Tibial artery (tissue), 4 donors: ENCODE measurements at regions not wholly inside any gene's neighbourhood (a gene's known extent, or its start where the extent isn't known, plus 50 kb on each side); places are given as distances from the start of the nearest gene placed in this dataset.

ENCODE experiments used
- DNase-seq, 2 donors: peaks; one replicate each; pipeline ENCODE4 v3.0.0-alpha.2; 2019
- H3K27ac ChIP-seq, 2 donors: fragments of 200-600 bp; sonication (generic) in 1 of 2; 1 replicate in 1 of 2; 2 replicates in 1 of 2; pipeline ENCODE4 v1.5.1; 2018 to 2019; ENCODE audit warnings: mild to moderate bottlenecking in 1 of 2
- H3K27me3 ChIP-seq, 2 donors: fragments of 200-600 bp; sonication (generic) in 1 of 2; one replicate each; pipeline versions ENCODE4 v1.5.1 to v1.6.0; 2016 to 2019
- H3K36me3 ChIP-seq, 3 donors: fragments of 200-600 bp; sonication (generic) in 2 of 3; one replicate each; pipeline ENCODE4 v1.5.1; 2016 to 2019; ENCODE audit warnings: mild to moderate bottlenecking in 2 of 3
- H3K4me1 ChIP-seq, 4 donors: fragments of 200-600 bp; sonication (generic) in 2 of 4; 1 replicate in 3 of 4; 2 replicates in 1 of 4; pipeline ENCODE4 v1.5.1; 2016 to 2019
- H3K4me3 ChIP-seq, 2 donors: fragments of 200-600 bp; sonication (generic) in 1 of 2; 1 replicate in 1 of 2; 2 replicates in 1 of 2; pipeline ENCODE4 v1.5.1; 2018 to 2019; ENCODE audit warnings: mild to moderate bottlenecking in 2 of 2
- H3K9me3 ChIP-seq, 3 donors: fragments of 200-600 bp; sonication (generic) in 1 of 3; one replicate each; pipeline ENCODE4 v1.5.1; 2016 to 2019
- CTCF ChIP-seq, 2 experiments: fragments of 200-600 bp in 1 of 2; fragments of 450-650 bp in 1 of 2; IDR thresholded peaks; one replicate each; pipeline ENCODE4 v1.5.1; 2017 to 2019; ENCODE audit warnings: antibody characterized with exemption in 2 of 2, mild to moderate bottlenecking in 1 of 2, moderate library complexity in 1 of 2
- intact Hi-C: fragments of 100-400 bp; cut with DNase I; formaldehyde crosslinking; loops from one replicate; pipeline ENCODE4 v1.15.0; 2023; ENCODE audit warnings: low total_unique reads

GRCh38 chr3:154728285-154728684, 298.3 kb upstream of the GPR149 start:
- no peak for DNase-seq
- no peak overlapping the region for H3K27ac ChIP-seq
- no peak for TF ChIP-seq CTCF (IDR thresholded peaks at IDR 0.05)
- no peaks in the 10 kb centered on the region for H3K4me1 ChIP-seq
- H3K27me3 ChIP-seq: no peaks in the 10 kb centered on the region
- no peaks in the 10 kb centered on the region for H3K9me3 ChIP-seq
- no peak overlapping the region for H3K4me3 ChIP-seq
- no peaks in the 10 kb centered on the region for H3K36me3 ChIP-seq
- intact Hi-C loops: no loop called here

- intact Hi-C loops: no loop called here
- Histone ChIP-seq H3K27ac (no peak overlapping the region), H3K36me3 (no peaks in the 10 kb centered on the region), H3K27me3 (no peaks in the 10 kb centered on the region), H3K4me1 (no peaks in the 10 kb centered on the region), H3K9me3 (no peaks in the 10 kb centered on the region), H3K4me3 (no peak overlapping the region)
- no peak for TF ChIP-seq CTCF (IDR thresholded peaks at IDR 0.05)
- DNase-seq: no peak
These were observed 290.9 kb upstream of the GPR149 start for GRCh38 chr3:154720921-154721320.

- no peaks in the 10 kb centered on the region for H3K4me1 ChIP-seq
- no peaks in the 10 kb centered on the region for H3K9me3 ChIP-seq
- no peak overlapping the region for H3K27ac ChIP-seq
- no peaks in the 10 kb centered on the region for H3K27me3 ChIP-seq
- no peak for TF ChIP-seq CTCF (IDR thresholded peaks at IDR 0.05)
- H3K36me3 ChIP-seq: no peaks in the 10 kb centered on the region
- no peak overlapping the region for H3K4me3 ChIP-seq
- DNase-seq: no peak
- intact Hi-C loops: no loop called here
These were observed 288.1 kb upstream of the GPR149 start for GRCh38 chr3:154718053-154718452.

GRCh38 chr3:154716170-154716569, 286.2 kb upstream of the GPR149 start:
- H3K27me3 ChIP-seq: no peaks in the 10 kb centered on the region
- H3K4me3 ChIP-seq: no peak overlapping the region
- no peaks in the 10 kb centered on the region for H3K9me3 ChIP-seq
- no peak for DNase-seq
- no peaks in the 10 kb centered on the region for H3K36me3 ChIP-seq
- H3K4me1 ChIP-seq: no peaks in the 10 kb centered on the region
- no peak for TF ChIP-seq CTCF (IDR thresholded peaks at IDR 0.05)
- H3K27ac ChIP-seq: no peak overlapping the region
- intact Hi-C loops: no loop called here

- TF ChIP-seq CTCF (IDR thresholded peaks at IDR 0.05): no peak
- H3K4me1 ChIP-seq: no peaks in the 10 kb centered on the region
- no peaks in the 10 kb centered on the region for H3K36me3 ChIP-seq
- no peak overlapping the region for H3K27ac ChIP-seq
- H3K9me3 ChIP-seq: no peaks in the 10 kb centered on the region
- H3K4me3 ChIP-seq: no peak overlapping the region
- no peaks in the 10 kb centered on the region for H3K27me3 ChIP-seq
- no peak for DNase-seq
- intact Hi-C loops: no loop called here
These were observed 278.6 kb upstream of the GPR149 start for GRCh38 chr3:154708554-154708953.

- no peak for TF ChIP-seq CTCF (IDR thresholded peaks at IDR 0.05)
- no peak overlapping the region for H3K27ac ChIP-seq
- intact Hi-C loops: no loop called here
- no peaks in the 10 kb centered on the region for H3K9me3 ChIP-seq
- H3K4me1 ChIP-seq: no peaks in the 10 kb centered on the region
- H3K27me3 ChIP-seq: no peaks in the 10 kb centered on the region
- no peaks in the 10 kb centered on the region for H3K36me3 ChIP-seq
- no peak for DNase-seq
- no peak overlapping the region for H3K4me3 ChIP-seq
These were observed 271.1 kb upstream of the GPR149 start for GRCh38 chr3:154701055-154701454.
